Epithelial cell of esophagus (primary cell): ENCODE measurements at regions not wholly inside any gene's neighbourhood (a gene's known extent, or its start where the extent isn't known, plus 50 kb on each side); places are given as distances from the start of the nearest gene placed in this dataset.

ENCODE experiments used
- DNase-seq: peaks from one replicate; pipeline ENCODE4 v3.0.0; 2010; ENCODE audit warnings: low read depth
- H3K4me3 ChIP-seq: 2 replicates; pipeline ENCODE4 v1.5.1; 2011; ENCODE audit warnings: mild to moderate bottlenecking, low read length, control low read depth
- CTCF ChIP-seq: IDR thresholded peaks from 2 replicates; pipeline ENCODE4 v1.5.1; 2011; ENCODE audit warnings: low read depth, mild to moderate bottlenecking, low read length, control low read depth, inconsistent platforms; ENCODE audit not compliant: insufficient read depth; ENCODE audit errors: missing control alignments

DNA sequence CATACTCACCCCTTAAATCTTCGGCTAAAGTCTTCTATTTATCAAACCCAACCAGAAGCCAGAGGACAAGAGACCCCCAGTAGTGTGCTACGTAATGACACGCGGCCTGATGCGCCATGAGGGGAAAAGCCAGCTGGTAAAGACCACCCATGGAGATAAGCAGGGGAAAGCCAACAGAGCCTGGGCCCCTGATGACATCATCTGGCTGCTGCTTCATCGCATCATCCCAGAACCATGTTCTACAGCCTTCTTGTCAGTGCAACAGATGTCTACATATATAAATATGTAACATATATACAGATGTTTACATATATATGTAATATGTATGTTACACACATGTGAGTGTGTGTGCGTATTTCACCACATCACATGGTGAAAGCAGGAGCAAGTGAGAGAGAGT, 81.7 kb upstream of the VANGL1 start:
- no peak overlapping the region for H3K4me3 ChIP-seq
- no peak for TF ChIP-seq CTCF
- DNase-seq: no peak

GRCh38 chr1:115558275-115558674, 83.5 kb upstream of the VANGL1 start:
- TF ChIP-seq CTCF: no peak
- H3K4me3 ChIP-seq: no peak overlapping the region
- DNase-seq: no peak

DNA sequence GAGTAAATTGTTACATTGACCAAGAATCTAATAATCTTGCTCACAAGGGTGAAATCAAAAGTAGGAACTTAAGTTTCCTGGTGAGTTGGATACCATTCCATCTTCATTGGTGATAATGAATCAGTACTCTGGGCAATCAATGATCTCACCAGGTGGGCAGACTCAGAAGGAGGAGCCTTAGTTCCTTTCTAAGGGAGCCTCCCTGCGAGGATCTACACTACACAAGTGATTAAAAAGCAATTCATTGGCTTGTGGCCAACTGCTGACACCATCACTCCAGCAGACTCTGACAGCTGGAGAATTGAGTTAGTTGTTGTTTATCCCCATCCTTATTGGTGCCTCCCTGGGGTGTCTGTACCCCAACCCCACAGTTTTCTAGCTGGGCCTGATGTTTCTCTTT, 84.1 kb upstream of the VANGL1 start:
- DNase-seq: peak; percentile 86
- H3K4me3 ChIP-seq: no peak overlapping the region
- TF ChIP-seq CTCF: no peak

GRCh38 chr1:115556236-115556635, 85.5 kb upstream of the VANGL1 start:
- no peak for DNase-seq
- no peak overlapping the region for H3K4me3 ChIP-seq
- TF ChIP-seq CTCF: no peak

GRCh38 chr1:115555446-115555845, 86.3 kb upstream of the VANGL1 start:
- TF ChIP-seq CTCF: no peak
- DNase-seq: no peak
- H3K4me3 ChIP-seq: no peak overlapping the region

DNA sequence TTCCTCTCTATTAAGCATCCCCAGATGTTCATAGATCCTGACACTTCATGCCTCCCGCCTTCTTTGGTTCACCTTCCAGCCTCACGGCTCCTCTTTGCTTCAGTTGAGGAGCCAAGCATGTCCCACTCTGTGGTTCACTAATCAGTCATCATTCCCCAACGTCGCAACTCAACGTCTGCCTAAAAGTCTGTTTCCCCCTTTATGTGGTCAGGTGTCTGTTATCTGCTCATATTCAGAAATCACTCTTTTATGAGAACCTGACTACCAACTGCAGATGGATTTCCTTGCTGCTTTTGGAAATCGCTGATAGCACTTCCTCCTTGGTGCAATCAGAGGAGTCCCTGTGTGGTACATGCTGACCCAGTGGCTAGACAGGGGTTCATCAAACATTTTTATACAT, 94.1 kb upstream of the VANGL1 start:
- DNase-seq: no peak
- no peak overlapping the region for H3K4me3 ChIP-seq
- TF ChIP-seq CTCF: no peak

DNA sequence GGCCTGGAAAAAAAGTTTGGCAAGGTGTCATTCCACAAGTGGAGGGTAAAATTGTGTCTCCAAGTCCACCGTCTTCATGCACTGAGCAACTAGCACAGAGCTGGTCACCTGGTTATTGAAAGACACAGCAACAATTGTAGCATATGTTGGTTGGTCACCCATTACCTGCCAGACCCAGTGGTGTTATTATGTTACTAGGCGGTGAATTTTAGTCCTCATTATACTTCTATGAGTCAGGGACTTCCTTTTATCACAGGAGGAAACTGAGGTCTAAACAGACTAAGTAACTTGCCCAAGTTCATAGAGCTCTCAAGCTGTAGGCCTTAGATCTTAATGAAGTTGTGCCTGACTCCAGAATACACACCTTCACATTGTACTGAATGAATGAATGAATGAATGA, 94.9 kb upstream of the VANGL1 start:
- no peak overlapping the region for H3K4me3 ChIP-seq

More for the DNA sequence above, 94.9 kb upstream of the VANGL1 start:
- no peak for DNase-seq
- TF ChIP-seq CTCF: no peak
